ENCODE measurements at regions not wholly inside any gene's neighbourhood (a gene's known extent, or its start where the extent isn't known, plus 50 kb on each side); places are given as distances from the start of the nearest gene placed in this dataset.

- TF ChIP-seq CTCF (IDR thresholded peaks at IDR 0.05; ENCODE audit: low read length) (no peak), EZH2phosphoT487 (IDR thresholded peaks at IDR 0.05; ENCODE audit: low read length) (no peak)
These were observed 354.8 kb upstream of the MEIS1 start for GRCh38 chr2:66080127-66080526.
